ENCODE measurements at regions not wholly inside any gene's neighbourhood (a gene's known extent, or its start where the extent isn't known, plus 50 kb on each side); places are given as distances from the start of the nearest gene placed in this dataset.

DNA sequence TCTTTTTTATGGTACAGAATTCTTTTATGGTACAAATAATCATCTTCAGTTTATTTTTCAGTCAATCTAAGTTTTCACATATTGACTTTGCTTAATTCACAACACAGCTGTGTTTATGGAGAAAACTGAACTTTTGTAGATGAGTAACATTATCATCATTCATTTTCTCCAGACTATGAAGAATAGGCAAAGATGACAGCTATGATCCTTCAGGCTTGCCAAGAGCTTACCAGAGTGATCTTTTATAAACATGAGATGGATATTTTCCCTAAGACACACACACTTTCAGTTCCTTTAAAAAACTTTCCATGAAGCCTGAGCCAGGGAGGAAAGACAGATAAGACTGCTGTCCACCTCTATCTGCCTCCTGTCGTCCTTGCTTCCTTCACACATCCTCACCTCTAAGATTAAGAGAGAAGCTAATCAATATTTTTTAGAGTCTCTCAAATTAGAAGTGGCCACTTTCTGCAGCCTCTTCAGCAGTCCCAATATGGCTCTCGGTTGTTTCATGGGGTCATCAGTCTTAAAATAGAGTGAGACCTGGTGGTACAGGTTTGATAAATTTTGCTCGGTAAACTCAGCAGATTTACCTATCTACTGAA lies 108.1 kb upstream of the SLC27A6 start:
- TF ChIP-seq POLR2AphosphoS5 (IDR thresholded peaks at IDR 0.05; ENCODE audit: low read depth, low read length) (no peak), TAF1 (IDR thresholded peaks at IDR 0.05; ENCODE audit: borderline replicate concordance, low read depth, low read length) (no peak)
